ENCODE measurements at regions not wholly inside any gene's neighbourhood (a gene's known extent, or its start where the extent isn't known, plus 50 kb on each side); places are given as distances from the start of the nearest gene placed in this dataset.

- H3K9me3 ChIP-seq (ENCODE audit: control insufficient read depth in 2 of 2, insufficient read depth in 1 of 2, low read depth in 1 of 2, low read length in 1 of 2), result no peaks in the 10 kb centered on the region
- no peaks in the 10 kb centered on the region for H3K36me3 ChIP-seq (ENCODE audit: control insufficient read depth in 3 of 3, insufficient read depth in 2 of 3, low read depth in 1 of 3, low read length in 3 of 3)
- DNase-seq (no peak), FAIRE-seq (no peak)
- WGBS, 3 donors, result 73 to 89% (median 79%) methylated on average over 2 of the region's 2 CpGs
- H3K4me1 ChIP-seq (ENCODE audit: control insufficient read depth in 3 of 3, insufficient read depth in 2 of 3, low read depth in 1 of 3, low read length in 2 of 3), result no peaks in the 10 kb centered on the region
- no peak overlapping the region for H3K4me3 ChIP-seq (ENCODE audit: low read depth in 1 of 3, low read length in 3 of 3)
- no peaks in the 10 kb centered on the region for H3K27me3 ChIP-seq (ENCODE audit: control insufficient read depth in 3 of 3, insufficient read depth in 3 of 3, low read length in 3 of 3)
- H3K27ac ChIP-seq (ENCODE audit: low read depth in 1 of 3, low read length in 2 of 3), result no peak overlapping the region
These were observed 255.7 kb downstream of the PTEN start for GRCh38 chr10:88119160-88119559.

- Histone ChIP-seq H3K9me3 (ENCODE audit: control insufficient read depth in 2 of 2, insufficient read depth in 1 of 2, low read depth in 1 of 2, low read length in 1 of 2) (no peaks in the 10 kb centered on the region), H3K27me3 (ENCODE audit: control insufficient read depth in 3 of 3, insufficient read depth in 3 of 3, low read length in 3 of 3) (no peaks in the 10 kb centered on the region), H3K4me3 (ENCODE audit: low read depth in 1 of 3, low read length in 3 of 3) (no peak overlapping the region), H3K36me3 (ENCODE audit: control insufficient read depth in 3 of 3, insufficient read depth in 2 of 3, low read depth in 1 of 3, low read length in 3 of 3) (no peaks in the 10 kb centered on the region), H3K4me1 (ENCODE audit: control insufficient read depth in 3 of 3, insufficient read depth in 2 of 3, low read depth in 1 of 3, low read length in 2 of 3) (no peaks in the 10 kb centered on the region), H3K27ac (ENCODE audit: low read depth in 1 of 3, low read length in 2 of 3) (no peak overlapping the region)
- DNase-seq, result no peak
- no peak for FAIRE-seq
- WGBS, 3 donors, result 67 to 86% (median 84%) methylated on average over 8 of the region's 8 CpGs
These were observed 256.6 kb downstream of the PTEN start for GRCh38 chr10:88120075-88120474.

- no peak overlapping the region for H3K27ac ChIP-seq (ENCODE audit: low read depth in 1 of 3, low read length in 2 of 3)
- no peaks in the 10 kb centered on the region for H3K4me1 ChIP-seq (ENCODE audit: control insufficient read depth in 3 of 3, insufficient read depth in 2 of 3, low read depth in 1 of 3, low read length in 2 of 3)
- no peaks in the 10 kb centered on the region for H3K9me3 ChIP-seq (ENCODE audit: control insufficient read depth in 2 of 2, insufficient read depth in 1 of 2, low read depth in 1 of 2, low read length in 1 of 2)
- H3K36me3 ChIP-seq (ENCODE audit: control insufficient read depth in 3 of 3, insufficient read depth in 2 of 3, low read depth in 1 of 3, low read length in 3 of 3), result no peaks in the 10 kb centered on the region
- 87 to 95% (median 93%) methylated on average over 5 of the region's 5 CpGs for WGBS, 3 donors
- FAIRE-seq, result no peak
- H3K4me3 ChIP-seq (ENCODE audit: low read depth in 1 of 3, low read length in 3 of 3), result no peak overlapping the region
- H3K27me3 ChIP-seq (ENCODE audit: control insufficient read depth in 3 of 3, insufficient read depth in 3 of 3, low read length in 3 of 3), result no peaks in the 10 kb centered on the region
- DNase-seq, result no peak
These were observed 257.3 kb downstream of the PTEN start for GRCh38 chr10:88120599-88121333.

- WGBS, 3 donors, result 85 to 92% (median 91%) methylated on average over 6 of the region's 6 CpGs
- Histone ChIP-seq H3K27me3 (ENCODE audit: control insufficient read depth in 3 of 3, insufficient read depth in 3 of 3, low read length in 3 of 3) (no peaks in the 10 kb centered on the region), H3K36me3 (ENCODE audit: control insufficient read depth in 3 of 3, insufficient read depth in 2 of 3, low read depth in 1 of 3, low read length in 3 of 3) (no peaks in the 10 kb centered on the region), H3K4me3 (ENCODE audit: low read depth in 1 of 3, low read length in 3 of 3) (no peak overlapping the region), H3K4me1 (ENCODE audit: control insufficient read depth in 3 of 3, insufficient read depth in 2 of 3, low read depth in 1 of 3, low read length in 2 of 3) (no peaks in the 10 kb centered on the region), H3K27ac (ENCODE audit: low read depth in 1 of 3, low read length in 2 of 3) (no peak overlapping the region), H3K9me3 (ENCODE audit: control insufficient read depth in 2 of 2, insufficient read depth in 1 of 2, low read depth in 1 of 2, low read length in 1 of 2) (no peaks in the 10 kb centered on the region)
- FAIRE-seq (no peak), DNase-seq (no peak)
These were observed 257.9 kb downstream of the PTEN start for GRCh38 chr10:88121361-88121760.

- H3K27me3 ChIP-seq (ENCODE audit: control insufficient read depth in 3 of 3, insufficient read depth in 3 of 3, low read length in 3 of 3), result no peaks in the 10 kb centered on the region
- WGBS, 3 donors, result 80 to 83% (median 83%) methylated on average over 7 of the region's 7 CpGs
- no peak for FAIRE-seq
- H3K4me3 ChIP-seq (ENCODE audit: low read depth in 1 of 3, low read length in 3 of 3), result no peak overlapping the region
- H3K9me3 ChIP-seq (ENCODE audit: control insufficient read depth in 2 of 2, insufficient read depth in 1 of 2, low read depth in 1 of 2, low read length in 1 of 2), result no peaks in the 10 kb centered on the region
- no peaks in the 10 kb centered on the region for H3K36me3 ChIP-seq (ENCODE audit: control insufficient read depth in 3 of 3, insufficient read depth in 2 of 3, low read depth in 1 of 3, low read length in 3 of 3)
- no peak overlapping the region for H3K27ac ChIP-seq (ENCODE audit: low read depth in 1 of 3, low read length in 2 of 3)
- H3K4me1 ChIP-seq (ENCODE audit: control insufficient read depth in 3 of 3, insufficient read depth in 2 of 3, low read depth in 1 of 3, low read length in 2 of 3), result no peaks in the 10 kb centered on the region
- no peak for DNase-seq
These were observed 258.7 kb downstream of the PTEN start for GRCh38 chr10:88122145-88122544.

- H3K4me1 ChIP-seq (ENCODE audit: control insufficient read depth in 3 of 3, insufficient read depth in 2 of 3, low read depth in 1 of 3, low read length in 2 of 3), result no peaks in the 10 kb centered on the region
- WGBS, 3 donors, result 89 to 93% (median 89%) methylated on average over 4 of the region's 4 CpGs
- H3K27ac ChIP-seq (ENCODE audit: low read depth in 1 of 3, low read length in 2 of 3), result no peak overlapping the region
- DNase-seq (no peak), FAIRE-seq (no peak)
- no peaks in the 10 kb centered on the region for H3K36me3 ChIP-seq (ENCODE audit: control insufficient read depth in 3 of 3, insufficient read depth in 2 of 3, low read depth in 1 of 3, low read length in 3 of 3)
- no peak overlapping the region for H3K4me3 ChIP-seq (ENCODE audit: low read depth in 1 of 3, low read length in 3 of 3)
- no peaks in the 10 kb centered on the region for H3K9me3 ChIP-seq (ENCODE audit: control insufficient read depth in 2 of 2, insufficient read depth in 1 of 2, low read depth in 1 of 2, low read length in 1 of 2)
- no peaks in the 10 kb centered on the region for H3K27me3 ChIP-seq (ENCODE audit: control insufficient read depth in 3 of 3, insufficient read depth in 3 of 3, low read length in 3 of 3)
These were observed 259.2 kb downstream of the PTEN start for GRCh38 chr10:88122576-88122975.

- DNase-seq, result no peak
- no peak overlapping the region for H3K27ac ChIP-seq (ENCODE audit: low read depth in 1 of 3, low read length in 2 of 3)
- no peaks in the 10 kb centered on the region for H3K9me3 ChIP-seq (ENCODE audit: control insufficient read depth in 2 of 2, insufficient read depth in 1 of 2, low read depth in 1 of 2, low read length in 1 of 2)
- no peak for FAIRE-seq
- WGBS, 3 donors, result 91 to 97% (median 94%) methylated on average over 1 of the region's 1 CpG
- H3K4me3 ChIP-seq (ENCODE audit: low read depth in 1 of 3, low read length in 3 of 3), result no peak overlapping the region
- H3K27me3 ChIP-seq (ENCODE audit: control insufficient read depth in 3 of 3, insufficient read depth in 3 of 3, low read length in 3 of 3), result no peaks in the 10 kb centered on the region
- H3K36me3 ChIP-seq (ENCODE audit: control insufficient read depth in 3 of 3, insufficient read depth in 2 of 3, low read depth in 1 of 3, low read length in 3 of 3), result no peaks in the 10 kb centered on the region
- no peaks in the 10 kb centered on the region for H3K4me1 ChIP-seq (ENCODE audit: control insufficient read depth in 3 of 3, insufficient read depth in 2 of 3, low read depth in 1 of 3, low read length in 2 of 3)
These were observed 262.3 kb downstream of the PTEN start for GRCh38 chr10:88125766-88126165.

- DNase-seq (no peak), FAIRE-seq (no peak)
- Histone ChIP-seq H3K36me3 (ENCODE audit: control insufficient read depth in 3 of 3, insufficient read depth in 2 of 3, low read depth in 1 of 3, low read length in 3 of 3) (no peaks in the 10 kb centered on the region), H3K4me1 (ENCODE audit: control insufficient read depth in 3 of 3, insufficient read depth in 2 of 3, low read depth in 1 of 3, low read length in 2 of 3) (no peaks in the 10 kb centered on the region), H3K27me3 (ENCODE audit: control insufficient read depth in 3 of 3, insufficient read depth in 3 of 3, low read length in 3 of 3) (no peaks in the 10 kb centered on the region), H3K9me3 (ENCODE audit: control insufficient read depth in 2 of 2, insufficient read depth in 1 of 2, low read depth in 1 of 2, low read length in 1 of 2) (no peaks in the 10 kb centered on the region), H3K27ac (ENCODE audit: low read depth in 1 of 3, low read length in 2 of 3) (no peak overlapping the region), H3K4me3 (ENCODE audit: low read depth in 1 of 3, low read length in 3 of 3) (no peak overlapping the region)
- 80 to 85% (median 80%) methylated on average over 1 of the region's 1 CpG for WGBS, 3 donors
These were observed 263.3 kb downstream of the PTEN start for GRCh38 chr10:88126699-88127098.

- WGBS, 3 donors, result 68 to 77% (median 73%) methylated on average over 2 of the region's 2 CpGs
- FAIRE-seq (no peak), DNase-seq (no peak)
- no peaks in the 10 kb centered on the region for H3K27me3 ChIP-seq (ENCODE audit: control insufficient read depth in 3 of 3, insufficient read depth in 3 of 3, low read length in 3 of 3)
- H3K27ac ChIP-seq (ENCODE audit: low read depth in 1 of 3, low read length in 2 of 3), result no peak overlapping the region
- H3K4me1 ChIP-seq (ENCODE audit: control insufficient read depth in 3 of 3, insufficient read depth in 2 of 3, low read depth in 1 of 3, low read length in 2 of 3), result no peaks in the 10 kb centered on the region
- H3K36me3 ChIP-seq (ENCODE audit: control insufficient read depth in 3 of 3, insufficient read depth in 2 of 3, low read depth in 1 of 3, low read length in 3 of 3), result no peaks in the 10 kb centered on the region
- no peaks in the 10 kb centered on the region for H3K9me3 ChIP-seq (ENCODE audit: control insufficient read depth in 2 of 2, insufficient read depth in 1 of 2, low read depth in 1 of 2, low read length in 1 of 2)
- no peak overlapping the region for H3K4me3 ChIP-seq (ENCODE audit: low read depth in 1 of 3, low read length in 3 of 3)
These were observed 263.8 kb downstream of the PTEN start for GRCh38 chr10:88127269-88127668.

Measured in small intestine (tissue), 7 donors.